HepG2 (cell line): ENCODE measurements at regions not wholly inside any gene's neighbourhood (a gene's known extent, or its start where the extent isn't known, plus 50 kb on each side); places are given as distances from the start of the nearest gene placed in this dataset.

Experiments
- ATAC-seq: fragments of 200-7000 bp; cut with Tn5 transposase; 3 replicates; pipeline ENCODE4 v1.9.1; 2020; ENCODE audit warnings: mild to moderate bottlenecking, moderate library complexity
- BruUV-seq: library from RNA; stranded (reverse); fragments of 400-500 nt; replicated peaks from 2 replicates; lab custom pipeline; 2021; lab: Mats Ljungman, UMichigan
- CTCF ChIA-PET: fragments of 300-600 bp; formaldehyde crosslinking; extraction: SDS; loops from one replicate; lab custom pipeline; 2021; ENCODE audit warnings: low total read pairs, inconsistent platforms, low intra/inter-chr PET ratio; lab: Yijun Ruan, JAX
- POLR2A ChIA-PET: fragments of 350-600 bp; sonication (Branson Sonifier 250); formaldehyde crosslinking; loops from one replicate; lab custom pipeline; 2020; ENCODE audit warnings: antibody characterized with exemption, inconsistent platforms; lab: Yijun Ruan, JAX
- DNase-seq: peaks from one replicate; pipeline ENCODE4 v3.0.0-alpha.2; 2015; ENCODE audit warnings: low spot score
- FAIRE-seq: peaks from 3 replicates; lab custom pipeline; 2011; peaks lifted over from hg19 to GRCh38; lab: Jason Lieb, UNC
- H2AFZ ChIP-seq: one replicate; pipeline ENCODE4 v1.6.1; 2011; ENCODE audit warnings: low read length, inconsistent platforms
- H3K27ac ChIP-seq: fragments of 300-600 bp; 3 replicates; pipeline ENCODE4 v1.8.0; 2011; ENCODE audit warnings: mixed run types, mild to moderate bottlenecking, mixed read lengths, low read length, inconsistent platforms; ENCODE audit not compliant: insufficient read depth; ENCODE audit errors: extremely low read length
- H3K27me3 ChIP-seq, 2 experiments: fragments of 200-600 bp in 1 of 2; 2 replicates in 1 of 2; 3 replicates in 1 of 2; pipeline versions ENCODE4 v1.6.0 to v1.8.0; 2011; ENCODE audit warnings: low read length in 2 of 2, mild to moderate bottlenecking in 2 of 2, moderate library complexity in 2 of 2, inconsistent platforms in 1 of 2; ENCODE audit not compliant: insufficient read depth in 2 of 2, control insufficient read depth in 1 of 2
- H3K36me3 ChIP-seq, 2 experiments: fragments of 200-600 bp in 1 of 2; replicated peaks in 1 of 2; 2 replicates in 1 of 2; 3 replicates in 1 of 2; pipeline versions ENCODE4 v1.5.1 to v1.8.0; 2011; ENCODE audit warnings: low read length in 2 of 2, inconsistent platforms in 1 of 2; ENCODE audit not compliant: insufficient read depth in 2 of 2, control insufficient read depth in 1 of 2
- H3K4me1 ChIP-seq: 2 replicates; pipeline ENCODE4 v1.5.1; 2012; ENCODE audit warnings: low read length, inconsistent platforms; ENCODE audit not compliant: insufficient read depth
- H3K4me2 ChIP-seq: 2 replicates; pipeline ENCODE4 v1.6.0; 2011; ENCODE audit warnings: low read depth, low read length, inconsistent platforms
- H3K4me3 ChIP-seq, 3 experiments: fragments of 200-600 bp in 1 of 3; sonication (generic), shearing (Covaris generic) in 1 of 3; replicated peaks in 1 of 3; 2 replicates each; pipeline ENCODE4 v1.5.1; 2011 to 2016; ENCODE audit warnings: low read length in 3 of 3, inconsistent platforms in 2 of 3, low read depth in 2 of 3, mild to moderate bottlenecking in 2 of 3, control low read depth in 1 of 3, mixed read lengths in 1 of 3; ENCODE audit not compliant: insufficient read depth in 1 of 3
- H3K79me2 ChIP-seq: one replicate; pipeline ENCODE4 v1.6.1; 2011; ENCODE audit warnings: low read length, inconsistent platforms; ENCODE audit not compliant: insufficient read depth
- H3K9ac ChIP-seq: 2 replicates; pipeline ENCODE4 v1.6.0; 2011; ENCODE audit warnings: mild to moderate bottlenecking, low read depth, low read length, inconsistent platforms; ENCODE audit not compliant: insufficient read depth
- H3K9me3 ChIP-seq: 2 replicates; pipeline ENCODE4 v1.5.1; 2012; ENCODE audit warnings: mild to moderate bottlenecking, low read length
- H4K20me1 ChIP-seq: 2 replicates; pipeline ENCODE4 v1.6.0; 2011; ENCODE audit warnings: inconsistent platforms, mild to moderate bottlenecking, low read length, moderate library complexity; ENCODE audit not compliant: insufficient read depth
- CREBL2 ChIP-seq: sonication (generic); formaldehyde crosslinking; IDR thresholded peaks from 2 replicates; pipeline ENCODE4 v1.8.1; 2023; ENCODE audit warnings: missing genetic modification reagents, mild to moderate bottlenecking, borderline replicate concordance
- FOXO4 ChIP-seq: sonication (generic); formaldehyde crosslinking; conservative IDR thresholded peaks from 2 replicates; pipeline ENCODE4 v1.8.1; 2023; ENCODE audit warnings: missing genetic modification reagents
- GABPB1 ChIP-seq: IDR thresholded peaks from 2 replicates; pipeline ENCODE4 v1.6.1; 2016; ENCODE audit warnings: mild to moderate bottlenecking, missing genetic modification reagents, moderate library complexity, missing compliant biosample characterization
- GLMP ChIP-seq: sonication (generic); formaldehyde crosslinking; IDR thresholded peaks from 2 replicates; pipeline ENCODE4 v1.9.0; 2021; ENCODE audit warnings: missing genetic modification reagents, mild to moderate bottlenecking, borderline replicate concordance
- HNRNPK ChIP-seq: fragments of 200-400 bp; formaldehyde crosslinking; IDR thresholded peaks from 2 replicates; pipeline ENCODE4 v1.6.1; 2018; ENCODE audit warnings: low read length, low read depth, moderate library complexity, mild to moderate bottlenecking; ENCODE audit not compliant: poor library complexity, severe bottlenecking
- HOXA9 ChIP-seq: sonication (generic); formaldehyde crosslinking; IDR thresholded peaks from 2 replicates; pipeline ENCODE4 v1.8.1; 2022; ENCODE audit warnings: missing genetic modification reagents, mild to moderate bottlenecking, moderate library complexity, borderline replicate concordance
- KAT7 ChIP-seq: IDR thresholded peaks from 2 replicates; pipeline ENCODE4 v1.6.1; 2018; ENCODE audit warnings: borderline replicate concordance, missing compliant biosample characterization
- MAFK ChIP-seq, 2 experiments: IDR thresholded peaks in 1 of 2; conservative IDR thresholded peaks in 1 of 2; 2 replicates each; pipeline ENCODE4 v1.6.1; 2011; ENCODE audit warnings: improper control_type of control experiment in 2 of 2, low read length in 2 of 2
- SRSF1 ChIP-seq: fragments of 200-400 bp; formaldehyde crosslinking; optimal IDR thresholded peaks from 2 replicates; pipeline ENCODE3; 2017; ENCODE audit warnings: mild to moderate bottlenecking, low read depth, low read length, moderate library complexity
- YY1 ChIP-seq: IDR thresholded peaks from 2 replicates; pipeline ENCODE4 v1.6.1; 2011; ENCODE audit warnings: low read length, low read depth, moderate library complexity, mild to moderate bottlenecking; ENCODE audit not compliant: insufficient read depth, insufficient replicate concordance
- ZMYM4 ChIP-seq: sonication (generic); formaldehyde crosslinking; IDR thresholded peaks from 2 replicates; pipeline ENCODE4 v1.8.1; 2023; ENCODE audit warnings: mild to moderate bottlenecking, missing genetic modification reagents
- ZNF17 ChIP-seq: sonication (generic); formaldehyde crosslinking; IDR thresholded peaks from 2 replicates; pipeline ENCODE4 v1.5.0; 2020; ENCODE audit warnings: mild to moderate bottlenecking, missing genetic modification reagents
- ZNF235 ChIP-seq: sonication (generic); formaldehyde crosslinking; IDR thresholded peaks from 2 replicates; pipeline ENCODE4 v1.8.1; 2023; ENCODE audit warnings: mild to moderate bottlenecking, missing genetic modification reagents, borderline replicate concordance
- ZNF589 ChIP-seq: sonication (generic); formaldehyde crosslinking; conservative IDR thresholded peaks from 2 replicates; pipeline ENCODE4 v1.8.0; 2022; ENCODE audit warnings: mild to moderate bottlenecking, moderate library complexity, missing genetic modification reagents
- ZNF607 ChIP-seq: sonication (generic); formaldehyde crosslinking; IDR thresholded peaks from 2 replicates; pipeline ENCODE4 v1.5.1; 2020; ENCODE audit warnings: missing genetic modification reagents, mild to moderate bottlenecking, borderline replicate concordance
- ZNF614 ChIP-seq: IDR thresholded peaks from 2 replicates; pipeline ENCODE4 v1.6.1; 2018; ENCODE audit warnings: missing biosample characterization, missing genetic modification reagents, inconsistent platforms, borderline replicate concordance
- WGBS: methylation state at CpG from one replicate; pipeline ENCODE4 v1.1.6; 2017; ENCODE audit warnings: low lambda C conversion rate; 5-methylcytosine and 5-hydroxymethylcytosine counted together
- in situ Hi-C: cut with HindIII; loops from 2 replicates; pipeline ENCODE4 v1.10.0; 2017; ENCODE audit warnings: low pct_unique_long_range_greater_than_20kb; ENCODE audit not compliant: extremely low pct_ligation_motif_present
- intact Hi-C: fragments of 100-400 bp; cut with micrococcal nuclease; formaldehyde crosslinking; loops from one replicate; pipeline ENCODE4 v1.10.0; 2022; ENCODE audit not compliant: unreplicated experiment
- TF ChIP-seq, protein P1 (sequence below): sonication (generic); formaldehyde crosslinking; IDR thresholded peaks from 2 replicates; pipeline ENCODE4 v1.5.1; 2020; ENCODE audit warnings: missing genetic modification reagents, mild to moderate bottlenecking, borderline replicate concordance

DNA sequence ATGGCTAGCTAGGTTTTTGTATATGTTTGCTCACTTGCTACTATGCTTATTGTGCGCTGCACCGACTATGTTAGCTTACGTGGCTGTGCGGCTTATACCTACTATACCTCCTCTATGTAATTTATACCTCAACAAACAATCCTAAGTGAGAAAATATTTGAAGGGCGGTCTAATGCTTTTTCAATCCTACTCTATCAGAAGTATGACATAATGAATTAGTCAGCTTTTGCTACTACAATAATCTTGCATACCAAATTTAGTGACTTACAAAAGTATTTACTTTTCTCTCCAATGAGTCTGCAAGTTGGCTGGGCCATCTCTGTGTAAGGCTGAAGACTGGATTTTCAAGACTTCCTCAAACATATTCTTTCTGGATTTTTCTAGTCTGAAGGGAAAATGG, 391.2 kb upstream of the NECTIN3 start:
- CTCF ChIA-PET = no interaction called here
- no peak for FAIRE-seq
- TF ChIP-seq HOXA9 (CRISPR knock-in tag) = no peak
- TF ChIP-seq ZNF607 (CRISPR knock-in tag) = no peak
- no peak for TF ChIP-seq KAT7
- no peak for TF ChIP-seq HNRNPK
- no peak for TF ChIP-seq ZNF17
- no peak for TF ChIP-seq GLMP (CRISPR knock-in tag)
- TF ChIP-seq MAFK (conservative IDR thresholded peaks at IDR 0.05 in 1 of 2, IDR thresholded peaks at IDR 0.05 in 1 of 2; ENCODE audit: low read length in 2 of 2) = no peak
- no peak for TF ChIP-seq GABPB1
- TF ChIP-seq ZNF589 (CRISPR knock-in tag) = no peak
- TF ChIP-seq ZNF614 (CRISPR knock-in tag) = no peak
- TF ChIP-seq, protein P1, sequence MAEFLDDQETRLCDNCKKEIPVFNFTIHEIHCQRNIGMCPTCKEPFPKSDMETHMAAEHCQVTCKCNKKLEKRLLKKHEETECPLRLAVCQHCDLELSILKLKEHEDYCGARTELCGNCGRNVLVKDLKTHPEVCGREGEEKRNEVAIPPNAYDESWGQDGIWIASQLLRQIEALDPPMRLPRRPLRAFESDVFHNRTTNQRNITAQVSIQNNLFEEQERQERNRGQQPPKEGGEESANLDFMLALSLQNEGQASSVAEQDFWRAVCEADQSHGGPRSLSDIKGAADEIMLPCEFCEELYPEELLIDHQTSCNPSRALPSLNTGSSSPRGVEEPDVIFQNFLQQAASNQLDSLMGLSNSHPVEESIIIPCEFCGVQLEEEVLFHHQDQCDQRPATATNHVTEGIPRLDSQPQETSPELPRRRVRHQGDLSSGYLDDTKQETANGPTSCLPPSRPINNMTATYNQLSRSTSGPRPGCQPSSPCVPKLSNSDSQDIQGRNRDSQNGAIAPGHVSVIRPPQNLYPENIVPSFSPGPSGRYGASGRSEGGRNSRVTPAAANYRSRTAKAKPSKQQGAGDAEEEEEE (CRISPR knock-in tag) = no peak
- no peak for TF ChIP-seq ZNF235 (CRISPR knock-in tag)
- TF ChIP-seq CREBL2 = no peak
- TF ChIP-seq SRSF1 = no peak
- no peak for TF ChIP-seq FOXO4 (CRISPR knock-in tag)
- TF ChIP-seq YY1 = no peak
- no peak for TF ChIP-seq ZMYM4 (CRISPR knock-in tag)

More for the DNA sequence above, 391.2 kb upstream of the NECTIN3 start:
- WGBS = 57% methylated on average over 5 of the region's 5 CpGs
- H3K27ac ChIP-seq = no peak overlapping the region
- no peak overlapping the region for H3K4me2 ChIP-seq
- intact Hi-C loops (no loop called here), in situ Hi-C loops (no loop called here)
- no peaks in the 10 kb centered on the region for H3K79me2 ChIP-seq
- no peaks in the 10 kb centered on the region for H3K27me3 ChIP-seq
- H3K4me1 ChIP-seq = no peaks in the 10 kb centered on the region
- H4K20me1 ChIP-seq = no peaks in the 10 kb centered on the region
- H3K9me3 ChIP-seq = no peaks in the 10 kb centered on the region
- BruUV-seq = no TSS peak
- no peak for ATAC-seq
- H3K4me3 ChIP-seq = no peak overlapping the region
- H3K9ac ChIP-seq = no peak overlapping the region
- no peak for DNase-seq
- no peaks in the 10 kb centered on the region for H3K36me3 ChIP-seq
- POLR2A ChIA-PET = no interaction called here
- no peak overlapping the region for H2AFZ ChIP-seq
